GM12878 (cell line): ENCODE measurements at regions not wholly inside any gene's neighbourhood (a gene's known extent, or its start where the extent isn't known, plus 50 kb on each side); places are given as distances from the start of the nearest gene placed in this dataset.

Experiments used
- ATAC-seq: fragments of 200-7000 bp; cut with Tn5 transposase; 3 replicates; pipeline ENCODE4 v1.9.1; 2020; ENCODE audit warnings: mild to moderate bottlenecking, moderate library complexity
- BruUV-seq: library from RNA; stranded (reverse); fragments of 400-500 nt; replicated peaks from 2 replicates; lab custom pipeline; 2021; lab: Mats Ljungman, UMichigan
- CTCF ChIA-PET: fragments of 300-600 bp; sonication (Branson Sonifier 250); formaldehyde crosslinking; extraction: SDS; loops from one replicate; lab custom pipeline; 2021; ENCODE audit warnings: inconsistent platforms; lab: Yijun Ruan, JAX
- POLR2A ChIA-PET: fragments of 350-600 bp; formaldehyde crosslinking; extraction: SDS; loops from one replicate; lab custom pipeline; 2021; ENCODE audit warnings: inconsistent platforms; lab: Charles Lee
- RAD21 ChIA-PET: fragments of 300-600 bp; sonication (Branson Sonifier 250); formaldehyde crosslinking; loops from one replicate; lab custom pipeline; 2023; ENCODE audit warnings: antibody characterized with exemption; ENCODE audit not compliant: unreplicated experiment; lab: Charles Lee
- SMC1A ChIA-PET: fragments of 300-600 bp; sonication (Branson Sonifier 250); formaldehyde crosslinking; loops from one replicate; lab custom pipeline; 2023; ENCODE audit not compliant: unreplicated experiment, uncharacterized antibody; lab: Charles Lee
- DNase-seq: peaks from one replicate; pipeline ENCODE4 v3.0.0-alpha.2; 2011; ENCODE audit warnings: low read depth, low spot score
- FAIRE-seq: peaks from 3 replicates; lab custom pipeline; 2011; peaks lifted over from hg19 to GRCh38; lab: Jason Lieb, UNC
- H2AFZ ChIP-seq: 2 replicates; pipeline ENCODE4 v1.6.0; 2011; ENCODE audit warnings: low read depth, low read length, control low read depth; ENCODE audit not compliant: control insufficient read depth
- H3K27ac ChIP-seq: 2 replicates; pipeline ENCODE4 v1.5.1; 2011; ENCODE audit warnings: control low read depth; ENCODE audit not compliant: control insufficient read depth, insufficient read depth
- H3K27me3 ChIP-seq, 2 experiments: replicated peaks in 1 of 2; 2 replicates each; pipeline versions ENCODE4 v1.6.0 to v1.6.1; 2011; ENCODE audit warnings: low read length in 1 of 2; ENCODE audit not compliant: control insufficient read depth in 2 of 2, insufficient read depth in 2 of 2
- H3K36me3 ChIP-seq, 2 experiments: 2 replicates each; pipeline ENCODE4 v1.5.1; 2011; ENCODE audit warnings: low read length in 1 of 2; ENCODE audit not compliant: control insufficient read depth in 2 of 2, insufficient read depth in 2 of 2
- H3K4me1 ChIP-seq: 2 replicates; pipeline ENCODE4 v1.6.1; 2011; ENCODE audit warnings: mild to moderate bottlenecking, low read length, moderate library complexity, mixed read lengths; ENCODE audit not compliant: control insufficient read depth, insufficient read depth
- H3K4me2 ChIP-seq: 2 replicates; pipeline ENCODE4 v1.6.0; 2011; ENCODE audit warnings: control low read depth; ENCODE audit not compliant: control insufficient read depth, insufficient read depth
- H3K4me3 ChIP-seq: fragments of 200-600 bp; sonication (generic); 2 replicates; pipeline ENCODE4 v1.5.1; 2016
- H3K79me2 ChIP-seq: 2 replicates; pipeline ENCODE4 v1.6.0; 2011; ENCODE audit warnings: low read length; ENCODE audit not compliant: control insufficient read depth, insufficient read depth
- H3K9ac ChIP-seq: 2 replicates; pipeline ENCODE4 v1.8.0; 2011; ENCODE audit warnings: low read length, control low read depth, mixed read lengths; ENCODE audit not compliant: control insufficient read depth, insufficient read depth
- H3K9me3 ChIP-seq: replicated peaks from 3 replicates; pipeline ENCODE4 v1.5.1; 2011; ENCODE audit warnings: mild to moderate bottlenecking, low read length; ENCODE audit not compliant: control insufficient read depth, insufficient read depth
- H4K20me1 ChIP-seq: 2 replicates; pipeline ENCODE4 v1.6.0; 2011; ENCODE audit not compliant: control insufficient read depth, insufficient read depth
- CBFB ChIP-seq: IDR thresholded peaks from 2 replicates; pipeline ENCODE4 v1.6.1; 2016; ENCODE audit warnings: antibody characterized with exemption, low read depth
- GATAD2B ChIP-seq: fragments of 450-650 bp; conservative IDR thresholded peaks from 2 replicates; pipeline ENCODE4 v1.6.1; 2017; ENCODE audit warnings: low read depth, mild to moderate bottlenecking, moderate library complexity
- HDAC2 ChIP-seq: fragments of 200-600 bp; sonication (generic); IDR thresholded peaks from 2 replicates; pipeline ENCODE4 v1.6.1; 2017
- IRF5 ChIP-seq: fragments of 450-650 bp; IDR thresholded peaks from 2 replicates; pipeline ENCODE4 v1.6.1; 2017; ENCODE audit warnings: borderline replicate concordance
- MLLT1 ChIP-seq: fragments of 450-650 bp; IDR thresholded peaks from 2 replicates; pipeline ENCODE4 v1.6.1; 2016; ENCODE audit warnings: mild to moderate bottlenecking
- MXI1 ChIP-seq: fragments of 150-350 bp; IDR thresholded peaks from 2 replicates; pipeline ENCODE4 v1.6.1; 2011; ENCODE audit warnings: low read depth, mild to moderate bottlenecking, inconsistent platforms, low read length, improper control_type of control experiment
- MYC ChIP-seq: IDR thresholded peaks from 2 replicates; pipeline ENCODE4 v1.6.1; 2011; ENCODE audit warnings: mild to moderate bottlenecking, low read length, moderate library complexity, inconsistent platforms; ENCODE audit not compliant: insufficient read depth, insufficient replicate concordance, insufficient read length, severe bottlenecking
- NFXL1 ChIP-seq: fragments of 450-650 bp; IDR thresholded peaks from 2 replicates; pipeline ENCODE4 v1.6.1; 2017; ENCODE audit warnings: antibody characterized with exemption, mild to moderate bottlenecking, borderline replicate concordance
- PML ChIP-seq: IDR thresholded peaks from 2 replicates; pipeline ENCODE4 v1.6.1; 2012; ENCODE audit warnings: low read length, inconsistent platforms
- RCOR1 ChIP-seq: conservative IDR thresholded peaks from 2 replicates; pipeline ENCODE4 v1.6.1; 2012; ENCODE audit warnings: low read depth, low read length, improper control_type of control experiment
- SMARCA5 ChIP-seq: fragments of 450-650 bp; IDR thresholded peaks from 2 replicates; pipeline ENCODE4 v1.6.1; 2017; ENCODE audit warnings: mild to moderate bottlenecking
- SREBF1 ChIP-seq: IDR thresholded peaks from 2 replicates; pipeline ENCODE4 v1.6.1; 2012; ENCODE audit warnings: mild to moderate bottlenecking, low read length
- USF1 ChIP-seq: IDR thresholded peaks from 2 replicates; pipeline ENCODE4 v1.6.1; 2011; ENCODE audit warnings: borderline replicate concordance, low read depth, mild to moderate bottlenecking, moderate library complexity, mixed read lengths, low read length; ENCODE audit not compliant: insufficient read depth; ENCODE audit errors: extremely low read length
- ZNF217 ChIP-seq: fragments of 450-650 bp; IDR thresholded peaks from 2 replicates; pipeline ENCODE4 v1.6.1; 2017; ENCODE audit warnings: antibody characterized with exemption, mild to moderate bottlenecking
- WGBS: methylation state at CpG from one replicate; pipeline ENCODE4 v1.1.6; 2016; ENCODE audit warnings: low lambda C conversion rate; ENCODE audit not compliant: insufficient replicate concordance, insufficient coverage; ENCODE audit errors: missing lambda C conversion rate; 5-methylcytosine and 5-hydroxymethylcytosine counted together
- in situ Hi-C: fragments of 300-500 bp; cut with MboI; formaldehyde crosslinking; loops from 9 replicates; pipeline ENCODE4 v1.14.3; 2018; ENCODE audit warnings: mixed read lengths
- intact Hi-C: fragments of 100-400 bp; cut with micrococcal nuclease; formaldehyde crosslinking; loops from one replicate; pipeline ENCODE4 v1.14.2; 2022; ENCODE audit not compliant: unreplicated experiment

GRCh38 chr2:155622443-155622842 lies 710.1 kb downstream of the NR4A2 start:
- in situ Hi-C loops: no loop called here
- no peaks in the 10 kb centered on the region for H3K36me3 ChIP-seq
- no peak for ATAC-seq
- ChIA-PET CTCF (no interaction called here), POLR2A (no interaction called here), RAD21 (no interaction called here), SMC1A (no interaction called here)
- H2AFZ ChIP-seq: no peak overlapping the region
- intact Hi-C loops: no loop called here
- no peak overlapping the region for H3K4me2 ChIP-seq
- BruUV-seq: no TSS peak
- no peaks in the 10 kb centered on the region for H3K79me2 ChIP-seq
- H3K9ac ChIP-seq: no peak overlapping the region
- H4K20me1 ChIP-seq: no peaks in the 10 kb centered on the region
- DNase-seq: no peak
- H3K27ac ChIP-seq: no peak overlapping the region
- FAIRE-seq: no peak
- H3K4me1 ChIP-seq: no peaks in the 10 kb centered on the region
- no peak overlapping the region for H3K4me3 ChIP-seq
- no peak for TF ChIP-seq ZNF217
- H3K9me3 ChIP-seq: no peaks in the 10 kb centered on the region
- 0% methylated on average over 1 of the region's 1 CpG for WGBS
- H3K27me3 ChIP-seq: no peaks in the 10 kb centered on the region

GRCh38 chr2:155600914-155601760 lies 731.4 kb downstream of the NR4A2 start:
- H3K36me3 ChIP-seq: no peaks in the 10 kb centered on the region
- H3K4me3 ChIP-seq: no peak overlapping the region
- H3K4me1 ChIP-seq: no peaks in the 10 kb centered on the region
- no peak overlapping the region for H2AFZ ChIP-seq
- no peaks in the 10 kb centered on the region for H4K20me1 ChIP-seq
- no peaks in the 10 kb centered on the region for H3K79me2 ChIP-seq
- intact Hi-C loops (no loop called here), in situ Hi-C loops (no loop called here)
- no peak for DNase-seq
- ChIA-PET SMC1A (interaction anchor here (1.1 kb wide), 1 partner anchor 12 kb away, joined by 3 read pairs; no protein-coding TSS in a partner anchor), CTCF (no interaction called here), POLR2A (no interaction called here), RAD21 (no interaction called here)
- H3K27me3 ChIP-seq: no peaks in the 10 kb centered on the region
- H3K4me2 ChIP-seq: no peak overlapping the region
- H3K9me3 ChIP-seq: no peaks in the 10 kb centered on the region
- FAIRE-seq: no peak
- WGBS: 26% methylated on average over 10 of the region's 10 CpGs
- no peak overlapping the region for H3K27ac ChIP-seq
- no TSS peak for BruUV-seq
- no peak overlapping the region for H3K9ac ChIP-seq
- ATAC-seq: no peak
- no peak for TF ChIP-seq RCOR1
- TF ChIP-seq HDAC2: no peak
- TF ChIP-seq CBFB: no peak
- no peak for TF ChIP-seq MXI1
- TF ChIP-seq IRF5: no peak
- no peak for TF ChIP-seq SREBF1
- TF ChIP-seq SMARCA5: no peak
- no peak for TF ChIP-seq PML
- TF ChIP-seq MLLT1: no peak
- TF ChIP-seq GATAD2B: no peak
- TF ChIP-seq MYC: no peak
- TF ChIP-seq NFXL1: no peak
- TF ChIP-seq USF1: no peak
